ENCODE measurements at regions not wholly inside any gene's neighbourhood (a gene's known extent, or its start where the extent isn't known, plus 50 kb on each side); places are given as distances from the start of the nearest gene placed in this dataset.

GRCh38 chr17:15085890-15086677 is 179.0 kb downstream of the PMP22 start:
- H3K4me1 ChIP-seq (ENCODE audit: control insufficient read depth, insufficient read depth, low read length): no peaks in the 10 kb centered on the region
- H3K27me3 ChIP-seq (ENCODE audit: control insufficient read depth, insufficient read depth, low read length): peaks cover 31% of the 10 kb centered on the region
- H3K4me2 ChIP-seq (ENCODE audit: low read length): no peak overlapping the region
- H3K4me3 ChIP-seq (ENCODE audit: low read length): no peak overlapping the region
- H3K9ac ChIP-seq (ENCODE audit: low read depth, low read length): no peak overlapping the region
- no peaks in the 10 kb centered on the region for H3K36me3 ChIP-seq (ENCODE audit: insufficient read depth, low read length)
- no peaks in the 10 kb centered on the region for H3K9me3 ChIP-seq (replicated peaks; ENCODE audit: low read length)

- Histone ChIP-seq H3K36me3 (ENCODE audit: insufficient read depth, low read length) (no peaks in the 10 kb centered on the region), H3K27me3 (ENCODE audit: control insufficient read depth, insufficient read depth, low read length) (peaks cover 33% of the 10 kb centered on the region), H3K9me3 (replicated peaks; ENCODE audit: low read length) (no peaks in the 10 kb centered on the region), H3K9ac (ENCODE audit: low read depth, low read length) (no peak overlapping the region), H3K4me3 (ENCODE audit: low read length) (no peak overlapping the region), H3K4me1 (ENCODE audit: control insufficient read depth, insufficient read depth, low read length) (no peaks in the 10 kb centered on the region), H3K4me2 (ENCODE audit: low read length) (no peak overlapping the region)
These were observed 181.9 kb downstream of the PMP22 start for GRCh38 chr17:15083225-15083624.

- Histone ChIP-seq H3K9me3 (replicated peaks; ENCODE audit: low read length) (no peaks in the 10 kb centered on the region), H3K4me2 (ENCODE audit: low read length) (no peak overlapping the region), H3K36me3 (ENCODE audit: insufficient read depth, low read length) (no peaks in the 10 kb centered on the region), H3K27me3 (ENCODE audit: control insufficient read depth, insufficient read depth, low read length) (peaks cover 22% of the 10 kb centered on the region), H3K4me3 (ENCODE audit: low read length) (no peak overlapping the region), H3K9ac (ENCODE audit: low read depth, low read length) (no peak overlapping the region), H3K4me1 (ENCODE audit: control insufficient read depth, insufficient read depth, low read length) (no peaks in the 10 kb centered on the region)
These were observed 184.1 kb downstream of the PMP22 start for GRCh38 chr17:15081008-15081407.

DNA sequence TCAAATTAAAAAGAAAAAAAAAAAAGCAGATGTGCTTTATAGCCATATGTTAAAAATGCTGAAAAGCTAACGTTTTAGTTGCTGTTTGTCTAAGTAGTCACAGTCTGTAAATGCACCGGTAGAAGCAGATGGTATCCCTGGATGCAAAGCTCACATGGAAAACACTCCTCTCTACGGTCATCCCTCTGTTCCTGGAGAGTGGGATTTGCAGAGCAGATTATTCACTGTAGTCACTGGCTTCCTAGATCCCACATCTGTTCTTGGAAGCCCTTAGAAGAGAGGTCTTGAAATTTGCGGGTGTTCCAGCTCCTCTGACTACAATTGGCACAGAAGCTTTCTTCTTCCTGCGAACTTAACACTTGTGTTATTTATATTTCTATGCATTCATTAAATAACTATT is 186.6 kb downstream of the PMP22 start:
- Histone ChIP-seq H3K4me3 (ENCODE audit: low read length) (no peak overlapping the region), H3K27me3 (ENCODE audit: control insufficient read depth, insufficient read depth, low read length) (peaks cover 13% of the 10 kb centered on the region), H3K4me1 (ENCODE audit: control insufficient read depth, insufficient read depth, low read length) (no peaks in the 10 kb centered on the region), H3K4me2 (ENCODE audit: low read length) (no peak overlapping the region), H3K36me3 (ENCODE audit: insufficient read depth, low read length) (no peaks in the 10 kb centered on the region), H3K9ac (ENCODE audit: low read depth, low read length) (no peak overlapping the region), H3K9me3 (replicated peaks; ENCODE audit: low read length) (no peaks in the 10 kb centered on the region)

GRCh38 chr17:15076991-15077663 is 188.0 kb downstream of the PMP22 start:
- Histone ChIP-seq H3K4me3 (ENCODE audit: low read length) (no peak overlapping the region), H3K4me1 (ENCODE audit: control insufficient read depth, insufficient read depth, low read length) (no peaks in the 10 kb centered on the region), H3K36me3 (ENCODE audit: insufficient read depth, low read length) (no peaks in the 10 kb centered on the region), H3K9ac (ENCODE audit: low read depth, low read length) (no peak overlapping the region), H3K27me3 (ENCODE audit: control insufficient read depth, insufficient read depth, low read length) (peaks cover 9% of the 10 kb centered on the region), H3K9me3 (replicated peaks; ENCODE audit: low read length) (no peaks in the 10 kb centered on the region), H3K4me2 (ENCODE audit: low read length) (no peak overlapping the region)

DNA sequence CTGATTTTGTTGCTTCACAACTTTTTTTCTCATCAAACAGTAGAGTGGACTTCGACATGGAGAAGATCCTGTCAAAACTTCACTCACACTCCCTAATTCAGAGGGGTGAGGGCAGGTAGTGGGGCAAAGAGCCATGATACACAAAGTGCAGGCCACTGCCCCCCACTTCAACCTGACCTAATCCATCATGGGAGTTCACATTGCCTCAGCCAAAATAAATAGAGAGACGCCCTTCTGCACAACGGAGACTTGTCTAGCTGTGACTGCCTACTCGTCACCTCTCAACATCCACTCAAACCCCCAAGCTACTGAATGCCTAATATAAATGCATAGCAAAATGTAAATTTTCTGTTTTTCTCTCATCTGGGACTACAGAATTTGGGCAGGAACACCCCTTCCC is 213.2 kb downstream of the PMP22 start:
- Histone ChIP-seq H3K4me1 (ENCODE audit: control insufficient read depth, insufficient read depth, low read length) (no peaks in the 10 kb centered on the region), H3K9me3 (replicated peaks; ENCODE audit: low read length) (no peaks in the 10 kb centered on the region), H3K27me3 (ENCODE audit: control insufficient read depth, insufficient read depth, low read length) (peaks cover 9% of the 10 kb centered on the region), H3K36me3 (ENCODE audit: insufficient read depth, low read length) (no peaks in the 10 kb centered on the region), H3K4me2 (ENCODE audit: low read length) (no peak overlapping the region), H3K4me3 (ENCODE audit: low read length) (no peak overlapping the region), H3K9ac (ENCODE audit: low read depth, low read length) (no peak overlapping the region)

GRCh38 chr17:15049795-15050160 is 215.3 kb downstream of the PMP22 start:
- no peak overlapping the region for H3K4me3 ChIP-seq (ENCODE audit: low read length)
- H3K4me2 ChIP-seq (ENCODE audit: low read length): no peak overlapping the region
- no peak overlapping the region for H3K9ac ChIP-seq (ENCODE audit: low read depth, low read length)
- no peaks in the 10 kb centered on the region for H3K4me1 ChIP-seq (ENCODE audit: control insufficient read depth, insufficient read depth, low read length)
- no peaks in the 10 kb centered on the region for H3K9me3 ChIP-seq (replicated peaks; ENCODE audit: low read length)
- peaks cover 9% of the 10 kb centered on the region for H3K27me3 ChIP-seq (ENCODE audit: control insufficient read depth, insufficient read depth, low read length)
- no peaks in the 10 kb centered on the region for H3K36me3 ChIP-seq (ENCODE audit: insufficient read depth, low read length)

DNA sequence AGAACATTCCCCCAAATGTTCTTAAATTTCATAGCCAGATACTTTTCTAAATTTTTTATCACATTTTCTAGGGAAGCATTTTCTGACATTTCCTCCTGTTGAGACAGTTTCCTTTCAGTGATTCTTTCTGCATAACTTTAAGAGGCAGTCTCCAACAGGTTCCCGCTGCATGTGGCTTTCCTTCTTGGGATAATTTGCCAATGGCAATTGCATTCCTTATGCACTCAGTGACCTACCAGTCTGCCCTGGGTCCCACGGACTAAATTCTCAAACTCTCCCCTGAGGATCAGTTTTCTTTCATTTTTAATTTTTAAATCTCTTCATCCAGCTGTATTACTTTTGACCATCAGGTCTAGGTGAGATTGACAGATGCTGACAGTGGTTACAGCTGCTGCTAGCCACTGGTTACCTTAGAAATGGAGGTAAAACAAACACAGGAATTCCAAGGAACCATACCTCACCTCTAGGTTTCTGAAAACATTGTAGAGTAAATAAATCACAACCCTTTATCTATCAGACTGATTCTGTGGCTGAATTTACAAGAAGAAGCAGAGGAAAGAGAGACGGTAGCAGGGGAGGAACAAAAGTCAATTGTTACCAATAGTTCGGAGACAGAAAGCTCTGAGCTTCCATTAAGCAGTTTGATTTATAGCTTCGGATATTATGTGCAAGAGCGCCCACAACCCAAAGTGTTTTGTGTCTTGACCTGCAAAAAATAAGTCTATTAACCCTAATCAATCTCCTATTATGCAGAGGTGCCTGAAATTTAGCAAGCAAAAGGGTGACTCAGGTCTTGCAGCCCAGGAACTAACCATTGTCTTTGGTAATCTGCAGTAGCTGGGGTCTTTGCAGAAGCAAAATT is 216.0 kb downstream of the PMP22 start:
- no peak overlapping the region for H3K4me3 ChIP-seq (ENCODE audit: low read length)
- H3K4me2 ChIP-seq (ENCODE audit: low read length): no peak overlapping the region
- H3K9me3 ChIP-seq (replicated peaks; ENCODE audit: low read length): no peaks in the 10 kb centered on the region
- no peaks in the 10 kb centered on the region for H3K36me3 ChIP-seq (ENCODE audit: insufficient read depth, low read length)
- no peaks in the 10 kb centered on the region for H3K4me1 ChIP-seq (ENCODE audit: control insufficient read depth, insufficient read depth, low read length)
- no peak overlapping the region for H3K9ac ChIP-seq (ENCODE audit: low read depth, low read length)
- H3K27me3 ChIP-seq (ENCODE audit: control insufficient read depth, insufficient read depth, low read length): peaks cover 9% of the 10 kb centered on the region

- no peak overlapping the region for H3K4me2 ChIP-seq (ENCODE audit: low read length)
- no peak overlapping the region for H3K9ac ChIP-seq (ENCODE audit: low read depth, low read length)
- H3K36me3 ChIP-seq (ENCODE audit: insufficient read depth, low read length): no peaks in the 10 kb centered on the region
- no peaks in the 10 kb centered on the region for H3K4me1 ChIP-seq (ENCODE audit: control insufficient read depth, insufficient read depth, low read length)
- no peaks in the 10 kb centered on the region for H3K9me3 ChIP-seq (replicated peaks; ENCODE audit: low read length)
- no peak overlapping the region for H3K4me3 ChIP-seq (ENCODE audit: low read length)
- peaks cover 9% of the 10 kb centered on the region for H3K27me3 ChIP-seq (ENCODE audit: control insufficient read depth, insufficient read depth, low read length)
These were observed 216.7 kb downstream of the PMP22 start for GRCh38 chr17:15048381-15048780.

- H3K4me3 ChIP-seq (ENCODE audit: low read length): no peak overlapping the region
- no peaks in the 10 kb centered on the region for H3K36me3 ChIP-seq (ENCODE audit: insufficient read depth, low read length)
- no peaks in the 10 kb centered on the region for H3K27me3 ChIP-seq (ENCODE audit: control insufficient read depth, insufficient read depth, low read length)
- no peaks in the 10 kb centered on the region for H3K9me3 ChIP-seq (replicated peaks; ENCODE audit: low read length)
- no peak overlapping the region for H3K4me2 ChIP-seq (ENCODE audit: low read length)
- H3K9ac ChIP-seq (ENCODE audit: low read depth, low read length): no peak overlapping the region
- no peaks in the 10 kb centered on the region for H3K4me1 ChIP-seq (ENCODE audit: control insufficient read depth, insufficient read depth, low read length)
These were observed 222.8 kb downstream of the PMP22 start for GRCh38 chr17:15042311-15042710.

- no peak overlapping the region for H3K9ac ChIP-seq (ENCODE audit: low read depth, low read length)
- H3K4me1 ChIP-seq (ENCODE audit: control insufficient read depth, insufficient read depth, low read length): no peaks in the 10 kb centered on the region
- no peaks in the 10 kb centered on the region for H3K27me3 ChIP-seq (ENCODE audit: control insufficient read depth, insufficient read depth, low read length)
- H3K4me2 ChIP-seq (ENCODE audit: low read length): no peak overlapping the region
- H3K36me3 ChIP-seq (ENCODE audit: insufficient read depth, low read length): no peaks in the 10 kb centered on the region
- H3K4me3 ChIP-seq (ENCODE audit: low read length): no peak overlapping the region
- H3K9me3 ChIP-seq (replicated peaks; ENCODE audit: low read length): no peaks in the 10 kb centered on the region
These were observed 225.8 kb downstream of the PMP22 start for GRCh38 chr17:15039366-15039765.

Measured in skeletal muscle satellite cell (primary cell).